ENCODE measurements at regions not wholly inside any gene's neighbourhood (a gene's known extent, or its start where the extent isn't known, plus 50 kb on each side); places are given as distances from the start of the nearest gene placed in this dataset.

- TF ChIP-seq, protein P1, sequence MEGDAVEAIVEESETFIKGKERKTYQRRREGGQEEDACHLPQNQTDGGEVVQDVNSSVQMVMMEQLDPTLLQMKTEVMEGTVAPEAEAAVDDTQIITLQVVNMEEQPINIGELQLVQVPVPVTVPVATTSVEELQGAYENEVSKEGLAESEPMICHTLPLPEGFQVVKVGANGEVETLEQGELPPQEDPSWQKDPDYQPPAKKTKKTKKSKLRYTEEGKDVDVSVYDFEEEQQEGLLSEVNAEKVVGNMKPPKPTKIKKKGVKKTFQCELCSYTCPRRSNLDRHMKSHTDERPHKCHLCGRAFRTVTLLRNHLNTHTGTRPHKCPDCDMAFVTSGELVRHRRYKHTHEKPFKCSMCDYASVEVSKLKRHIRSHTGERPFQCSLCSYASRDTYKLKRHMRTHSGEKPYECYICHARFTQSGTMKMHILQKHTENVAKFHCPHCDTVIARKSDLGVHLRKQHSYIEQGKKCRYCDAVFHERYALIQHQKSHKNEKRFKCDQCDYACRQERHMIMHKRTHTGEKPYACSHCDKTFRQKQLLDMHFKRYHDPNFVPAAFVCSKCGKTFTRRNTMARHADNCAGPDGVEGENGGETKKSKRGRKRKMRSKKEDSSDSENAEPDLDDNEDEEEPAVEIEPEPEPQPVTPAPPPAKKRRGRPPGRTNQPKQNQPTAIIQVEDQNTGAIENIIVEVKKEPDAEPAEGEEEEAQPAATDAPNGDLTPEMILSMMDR (IDR thresholded peaks at IDR 0.05; ENCODE audit: poor library complexity) = no peak
- TF ChIP-seq EZH2 (IDR thresholded peaks at IDR 0.05; ENCODE audit: borderline replicate concordance) = no peak
- TF ChIP-seq EZH2phosphoT487 (IDR thresholded peaks at IDR 0.05; ENCODE audit: low read depth, severe bottlenecking, unreplicated experiment) = no peak
These were observed 641.7 kb upstream of the GJE1 start for GRCh38 chr6:141490982-141491381.

Data from hepatocyte (in vitro differentiated cells).